ENCODE measurements at regions not wholly inside any gene's neighbourhood (a gene's known extent, or its start where the extent isn't known, plus 50 kb on each side); places are given as distances from the start of the nearest gene placed in this dataset.
"Not testable (repeated sequence)": the region's sequence is repeated elsewhere in the genome, so short reads cannot be mapped to it uniquely, and the experiment has no call there.

DNA sequence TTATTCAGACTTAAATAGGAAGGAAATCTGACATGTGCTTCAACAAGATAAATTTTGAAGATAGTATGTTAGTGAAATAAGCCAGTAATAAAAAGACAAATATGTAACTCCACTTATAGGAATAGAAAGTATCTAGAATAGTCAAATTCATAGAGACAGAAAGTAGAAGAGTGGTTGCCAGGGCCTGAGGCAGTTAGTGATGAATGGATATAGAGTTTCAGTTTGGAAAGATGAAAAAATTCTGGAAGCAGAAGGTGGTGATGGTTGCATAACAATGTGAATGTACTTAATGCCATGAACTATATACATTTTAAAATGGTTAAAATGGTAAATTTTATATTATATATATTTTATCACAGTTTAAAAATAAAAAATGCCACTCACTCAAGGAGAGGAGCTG is 54.3 kb downstream of the HAND2 start:
- no peak for DNase-seq (ENCODE audit: low read depth in 2 of 2)

DNA sequence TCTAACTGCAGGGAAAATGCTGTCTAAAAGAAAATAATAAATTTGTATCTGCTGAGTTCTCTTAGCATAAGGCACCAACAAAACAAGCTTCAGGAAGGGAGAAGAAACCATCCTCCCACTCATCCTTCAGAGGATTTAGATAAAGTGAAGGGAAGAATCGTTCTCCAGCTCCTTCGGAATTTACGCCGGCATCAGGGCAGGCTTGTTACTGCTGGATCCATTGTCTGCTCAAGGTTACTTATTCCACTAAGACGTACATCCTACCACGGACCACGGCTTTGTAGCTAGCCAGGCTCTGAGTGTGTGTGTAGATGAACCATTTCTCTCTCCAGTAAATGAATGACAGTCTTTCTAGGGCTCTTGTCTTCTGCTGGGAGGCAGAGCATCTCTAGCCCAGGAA is 60.4 kb downstream of the HAND2 start:
- no peak for DNase-seq (ENCODE audit: low read depth in 2 of 2)

DNA sequence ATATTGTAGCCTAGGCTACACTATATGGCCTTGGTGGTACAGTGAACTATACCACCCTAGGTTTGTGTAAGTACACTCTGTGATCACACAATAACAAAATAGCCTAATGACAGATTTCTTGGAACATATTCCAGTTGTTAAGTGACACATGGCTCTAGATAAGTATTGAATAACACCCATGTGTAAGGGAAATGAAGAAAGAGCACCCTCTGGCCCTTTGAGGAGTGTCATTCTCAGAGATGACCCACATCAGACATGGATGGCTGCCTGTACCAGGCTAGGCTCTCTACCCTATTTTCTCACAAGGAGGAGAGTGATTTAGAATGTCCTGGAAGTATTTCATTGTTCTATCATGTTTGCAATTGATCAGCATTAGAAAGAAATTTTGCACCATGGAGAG is 61.7 kb downstream of the HAND2 start:
- DNase-seq (ENCODE audit: low read depth in 2 of 2), result no peak

DNA sequence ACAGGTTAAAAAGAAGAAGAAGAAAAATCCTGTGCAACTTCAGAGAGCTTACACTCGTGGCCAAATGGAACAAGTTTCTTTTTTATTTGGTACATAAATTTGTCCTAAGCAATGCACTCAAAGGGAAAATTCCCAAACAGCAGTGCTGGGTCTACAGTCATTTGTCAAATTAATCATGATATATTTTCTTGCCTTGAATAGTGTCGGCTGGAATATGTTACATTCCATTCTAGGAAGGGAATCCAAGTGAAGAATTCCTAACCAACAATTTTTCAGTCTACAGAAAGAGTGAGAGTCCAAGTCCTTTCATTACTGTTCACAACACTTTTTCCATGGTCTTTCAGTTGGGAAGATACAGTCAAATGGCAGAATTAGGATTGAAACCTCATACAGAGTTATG is 63.9 kb downstream of the HAND2 start:
- DNase-seq (ENCODE audit: low read depth in 2 of 2), result peak; percentile 20 to 28

DNA sequence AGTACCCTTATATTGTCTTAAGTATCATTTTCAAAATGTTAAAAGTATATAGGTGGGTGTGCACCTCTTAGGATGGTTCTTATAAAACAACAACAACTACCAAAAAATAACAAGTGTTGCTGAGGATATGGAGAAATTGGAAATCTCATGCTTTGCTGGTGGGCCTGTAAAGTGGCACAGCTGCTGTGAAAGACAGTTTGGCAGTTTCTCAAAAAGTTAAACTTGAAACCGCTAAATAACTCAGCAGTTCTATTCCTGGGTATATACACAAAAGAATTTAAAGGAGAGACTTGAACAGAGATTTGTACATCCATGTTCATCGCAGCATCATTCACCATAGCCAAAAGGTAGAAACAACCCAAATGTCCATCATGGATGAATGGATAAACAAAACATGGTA is 65.5 kb downstream of the HAND2 start:
- DNase-seq (ENCODE audit: low read depth in 2 of 2), result no peak

DNA sequence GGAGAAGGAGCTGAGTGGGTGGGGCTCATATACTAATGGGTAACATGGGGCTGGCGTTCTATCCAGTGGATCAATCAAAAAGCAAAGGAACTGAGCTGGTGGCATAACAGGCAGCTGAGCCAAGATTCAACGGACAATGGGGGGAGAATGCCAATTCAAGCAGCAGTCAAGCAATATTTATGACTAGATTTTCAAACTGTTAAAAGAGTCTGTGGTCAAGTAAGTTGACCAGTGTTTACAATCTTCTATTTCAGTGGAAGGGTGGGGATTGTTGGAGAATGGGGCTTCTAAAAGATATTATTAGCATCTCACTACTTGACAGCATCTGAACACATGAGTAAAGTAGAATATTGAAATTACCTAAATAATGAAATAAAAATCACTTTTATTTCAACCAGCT is 64.9 kb upstream of the SCRG1 start:
- no peak for DNase-seq (ENCODE audit: low read depth in 2 of 2)

DNA sequence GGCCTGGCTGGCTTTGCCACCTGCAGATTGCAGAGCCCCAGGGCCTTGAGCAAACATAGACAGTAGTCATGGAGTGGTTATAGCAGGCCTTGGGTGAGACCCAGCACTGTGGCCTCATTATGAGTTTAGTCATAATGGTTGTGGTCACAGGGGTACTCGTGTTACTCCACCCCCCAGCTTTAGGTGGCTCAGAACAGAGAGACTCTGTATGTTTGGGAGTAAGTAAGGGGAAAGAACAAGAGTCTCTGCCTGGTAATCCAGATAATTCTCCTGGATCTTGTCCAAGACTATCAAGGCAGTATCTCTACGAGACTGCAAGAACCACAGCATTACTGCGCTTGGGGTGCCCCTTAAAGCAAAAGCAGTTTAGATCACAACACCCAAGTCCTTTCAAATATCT is 62.3 kb upstream of the SCRG1 start:
- no peak for DNase-seq (ENCODE audit: low read depth in 2 of 2)

DNA sequence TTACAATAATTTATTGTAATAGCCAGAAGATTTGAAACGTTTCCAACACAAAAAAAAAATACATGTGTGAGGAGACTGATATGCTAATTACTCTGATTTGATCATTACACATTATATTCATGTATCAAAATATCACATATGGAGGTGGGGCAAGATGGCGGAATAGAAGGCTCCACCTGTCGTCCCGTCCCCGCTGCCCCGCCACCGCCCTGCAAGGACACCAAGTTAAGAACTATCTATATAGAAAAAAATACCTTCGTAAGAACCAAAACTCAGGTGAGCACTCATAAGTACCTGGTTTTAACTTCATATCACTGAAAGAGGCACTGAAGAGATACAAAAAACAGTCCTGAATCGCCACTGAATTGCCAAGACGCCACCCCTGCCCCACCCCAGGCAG is 60.9 kb upstream of the SCRG1 start:
- DNase-seq (ENCODE audit: low read depth in 2 of 2), result no peak

DNA sequence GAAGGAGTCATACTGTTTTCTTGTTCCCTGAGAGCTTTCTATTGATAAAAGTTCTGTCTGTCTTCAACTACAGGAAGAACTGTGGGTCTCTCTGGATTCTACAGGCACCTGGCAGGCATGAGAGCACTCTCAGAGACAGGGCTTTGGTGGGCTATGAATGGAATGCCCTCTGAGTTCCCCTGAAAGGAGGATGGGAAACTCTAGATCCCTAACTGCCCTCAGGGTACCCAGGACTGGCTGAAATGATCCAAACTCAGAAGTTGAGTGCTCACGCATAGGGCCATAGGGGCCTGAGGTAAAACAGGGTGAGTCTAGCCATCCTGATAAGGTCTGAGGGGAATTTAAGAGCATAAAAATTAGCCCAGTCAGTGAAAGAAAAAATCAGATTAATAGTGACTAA is 59.0 kb upstream of the SCRG1 start:
- DNase-seq (ENCODE audit: low read depth in 2 of 2), result no peak

DNA sequence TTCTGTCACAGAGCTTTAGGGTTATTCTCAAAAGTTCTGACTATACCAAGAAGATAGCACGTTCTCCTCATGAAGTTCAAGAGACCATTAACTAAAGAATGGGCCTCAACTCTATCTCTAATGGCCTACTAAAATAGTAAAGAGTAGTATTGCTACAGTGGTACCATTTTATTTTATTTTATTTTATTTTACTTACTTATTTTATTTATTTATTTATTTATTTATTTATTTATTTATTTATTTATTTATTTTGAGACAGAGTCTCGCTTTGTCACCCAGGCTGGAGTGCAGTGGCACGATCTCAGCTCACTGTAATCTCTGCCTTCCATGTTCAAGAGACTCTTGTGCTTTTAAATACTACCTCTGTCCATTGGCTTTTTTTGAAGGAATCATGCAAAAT is 52.5 kb upstream of the SCRG1 start:
- not testable (repeated sequence) for DNase-seq (ENCODE audit: low read depth in 2 of 2)

DNA sequence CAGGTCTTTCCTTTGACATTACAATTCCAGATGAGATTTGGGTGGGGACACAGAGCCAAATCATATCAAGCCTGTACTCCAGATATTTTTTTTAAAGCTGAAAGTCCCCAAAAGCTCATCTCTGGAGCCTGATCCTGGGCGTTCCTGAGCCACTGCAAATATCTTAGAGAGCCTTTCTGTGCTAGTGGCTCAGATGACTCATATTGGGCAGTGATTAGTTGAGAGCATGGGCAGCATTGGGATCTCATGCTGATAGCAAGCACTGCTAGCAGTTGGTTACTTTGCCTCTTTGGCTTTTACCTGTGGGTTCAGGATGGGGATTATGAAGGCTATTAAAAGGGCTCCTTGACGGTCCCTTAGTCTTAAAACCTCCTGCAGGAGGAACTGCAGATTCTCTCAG is 51.4 kb upstream of the SCRG1 start:
- no peak for DNase-seq (ENCODE audit: low read depth in 2 of 2)

DNA sequence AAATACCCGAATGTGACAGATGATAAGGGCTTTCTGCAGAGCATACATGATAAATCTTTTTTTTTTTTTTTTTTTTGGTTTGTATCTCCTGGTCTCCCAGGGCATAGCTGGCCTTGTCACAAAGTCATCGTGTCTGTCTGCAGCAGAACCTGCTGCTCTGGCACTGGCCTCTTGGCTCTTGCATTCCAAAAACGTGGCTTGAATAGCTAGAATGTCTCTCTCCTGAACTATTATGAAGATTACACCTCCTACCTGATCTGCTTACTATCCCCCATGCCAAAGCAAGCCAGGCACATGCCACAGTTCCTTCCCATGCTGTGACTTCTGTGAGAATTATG is 50.4 kb upstream of the SCRG1 start:
- no peak for DNase-seq (ENCODE audit: low read depth in 2 of 2)

DNA sequence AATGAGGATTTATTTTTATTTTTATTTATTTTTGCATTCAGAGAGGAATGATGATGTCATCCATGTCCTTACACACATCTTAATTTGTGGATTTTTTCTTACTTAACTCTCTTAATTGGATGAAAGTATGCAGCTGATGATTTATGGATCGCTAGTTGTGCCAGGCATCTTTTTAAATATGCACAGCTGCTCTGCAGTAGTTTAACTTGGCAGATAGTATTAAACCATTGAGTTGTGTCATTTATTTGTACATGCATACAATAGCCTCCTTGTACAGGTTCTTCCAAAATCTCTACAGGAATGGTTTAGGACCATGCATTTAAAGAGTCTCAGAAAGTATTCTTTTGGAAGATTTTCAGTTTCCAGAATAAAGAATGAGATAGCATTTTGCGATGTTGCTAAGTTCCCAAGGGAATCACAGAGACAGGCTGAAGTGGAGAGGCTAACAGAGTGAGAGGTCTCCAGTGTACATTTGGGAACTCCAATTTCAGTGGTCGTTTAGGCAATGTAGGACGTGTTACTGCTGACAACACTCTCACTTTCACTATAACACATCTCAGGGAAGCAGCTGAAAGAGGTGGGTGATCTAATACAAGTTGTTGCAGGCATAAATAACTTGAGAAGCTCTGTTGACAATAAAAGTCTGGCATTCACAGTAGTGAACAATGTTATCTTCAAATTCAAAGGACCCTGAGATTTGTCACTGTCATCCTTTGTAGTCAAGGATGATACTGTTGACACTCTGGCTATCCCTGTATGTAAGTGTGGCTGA is 49.9 kb upstream of the SCRG1 start:
- peak; percentile 59 to 65 for DNase-seq (ENCODE audit: low read depth in 2 of 2)

All from fibroblast of skin of left quadriceps (primary cell).